SK-N-SH treated with all-trans-retinoic acid at 6 μM for 48 hours (cell line): ENCODE measurements at regions not wholly inside any gene's neighbourhood (a gene's known extent, or its start where the extent isn't known, plus 50 kb on each side); places are given as distances from the start of the nearest gene placed in this dataset.
"Not testable (repeated sequence)": the region's sequence is repeated elsewhere in the genome, so short reads cannot be mapped to it uniquely, and the experiment has no call there.

ENCODE experiments used
- ATAC-seq: fragments of 200-7000 bp; cut with Tn5 transposase; 3 replicates; pipeline ENCODE4 v1.9.1; 2020; ENCODE audit warnings: mild to moderate bottlenecking, moderate library complexity
- ARNTL ChIP-seq: fragments of 450-650 bp; formaldehyde crosslinking; IDR thresholded peaks from 2 replicates; pipeline ENCODE4 v1.5.0; 2020; ENCODE audit warnings: low read depth, mild to moderate bottlenecking, moderate library complexity, borderline replicate concordance
- BACH2 ChIP-seq: fragments of 250-450 bp; sonication (Bioruptor Pico); IDR thresholded peaks from 2 replicates; pipeline ENCODE4 v1.9.0; 2021; ENCODE audit warnings: mild to moderate bottlenecking, borderline replicate concordance
- CSDC2 ChIP-seq: fragments of 250-450 bp; sonication (Bioruptor Pico); IDR thresholded peaks from 2 replicates; pipeline ENCODE4 v1.5.0; 2020; ENCODE audit warnings: mild to moderate bottlenecking, moderate library complexity
- GLIS3 ChIP-seq: fragments of 250-450 bp; sonication (Bioruptor Pico); IDR thresholded peaks from 2 replicates; pipeline ENCODE4 v1.5.0; 2020; ENCODE audit warnings: mild to moderate bottlenecking, moderate library complexity
- OSR1 ChIP-seq: fragments of 250-450 bp; sonication (Bioruptor Pico); IDR thresholded peaks from 2 replicates; pipeline ENCODE4 v1.8.0; 2022; ENCODE audit warnings: moderate library complexity, mild to moderate bottlenecking, inconsistent platforms
- RARB ChIP-seq: fragments of 250-450 bp; sonication (Bioruptor Pico); IDR thresholded peaks from 2 replicates; pipeline ENCODE4 v1.8.0; 2021; ENCODE audit warnings: mild to moderate bottlenecking, moderate library complexity
- SNAI2 ChIP-seq: fragments of 250-450 bp; sonication (Bioruptor Pico); IDR thresholded peaks from 2 replicates; pipeline ENCODE4 v1.5.0; 2020; ENCODE audit warnings: mild to moderate bottlenecking, moderate library complexity
- TCF4 ChIP-seq: fragments of 250-450 bp; sonication (Bioruptor Pico); IDR thresholded peaks from 2 replicates; pipeline ENCODE4 v1.8.0; 2021; ENCODE audit warnings: mild to moderate bottlenecking, moderate library complexity, borderline replicate concordance
- TOX ChIP-seq: fragments of 250-450 bp; sonication (Bioruptor Pico); IDR thresholded peaks from 2 replicates; pipeline ENCODE4 v1.8.0; 2021; ENCODE audit warnings: mild to moderate bottlenecking, moderate library complexity, borderline replicate concordance
- ZC3H10 ChIP-seq: fragments of 250-450 bp; sonication (Bioruptor Pico); IDR thresholded peaks from 2 replicates; pipeline ENCODE4 v1.5.1; 2021; ENCODE audit warnings: mild to moderate bottlenecking, moderate library complexity
- ZFP30 ChIP-seq: fragments of 450-650 bp; formaldehyde crosslinking; IDR thresholded peaks from 2 replicates; pipeline ENCODE4 v1.5.0; 2022; ENCODE audit warnings: mild to moderate bottlenecking, moderate library complexity
- ZNF565 ChIP-seq: fragments of 450-650 bp; formaldehyde crosslinking; conservative IDR thresholded peaks from 2 replicates; pipeline ENCODE4 v1.5.0; 2020; ENCODE audit warnings: low read depth, mild to moderate bottlenecking, moderate library complexity
- ZNF8 ChIP-seq: fragments of 450-650 bp; formaldehyde crosslinking; IDR thresholded peaks from 2 replicates; pipeline ENCODE4 v1.5.0; 2020; ENCODE audit warnings: mild to moderate bottlenecking, moderate library complexity
- TF ChIP-seq, protein P1 (sequence below): fragments of 250-450 bp; sonication (Bioruptor Pico); IDR thresholded peaks from 2 replicates; pipeline ENCODE4 v1.5.1; 2020; ENCODE audit warnings: low read depth, mild to moderate bottlenecking, moderate library complexity
- TF ChIP-seq, protein P2 (sequence below): fragments of 250-450 bp; sonication (Bioruptor Pico); IDR thresholded peaks from 2 replicates; pipeline ENCODE4 v1.8.0; 2020; ENCODE audit warnings: mild to moderate bottlenecking, moderate library complexity, borderline replicate concordance
- TF ChIP-seq, protein P3 (sequence below): fragments of 250-450 bp; sonication (Bioruptor Pico); IDR thresholded peaks from 2 replicates; pipeline ENCODE4 v1.5.1; 2021; ENCODE audit warnings: mild to moderate bottlenecking, moderate library complexity
- TF ChIP-seq, protein P4 (sequence below): fragments of 250-450 bp; sonication (Bioruptor Pico); IDR thresholded peaks from 2 replicates; pipeline ENCODE4 v1.8.0; 2021; ENCODE audit warnings: low read depth, mild to moderate bottlenecking, moderate library complexity, borderline replicate concordance

DNA sequence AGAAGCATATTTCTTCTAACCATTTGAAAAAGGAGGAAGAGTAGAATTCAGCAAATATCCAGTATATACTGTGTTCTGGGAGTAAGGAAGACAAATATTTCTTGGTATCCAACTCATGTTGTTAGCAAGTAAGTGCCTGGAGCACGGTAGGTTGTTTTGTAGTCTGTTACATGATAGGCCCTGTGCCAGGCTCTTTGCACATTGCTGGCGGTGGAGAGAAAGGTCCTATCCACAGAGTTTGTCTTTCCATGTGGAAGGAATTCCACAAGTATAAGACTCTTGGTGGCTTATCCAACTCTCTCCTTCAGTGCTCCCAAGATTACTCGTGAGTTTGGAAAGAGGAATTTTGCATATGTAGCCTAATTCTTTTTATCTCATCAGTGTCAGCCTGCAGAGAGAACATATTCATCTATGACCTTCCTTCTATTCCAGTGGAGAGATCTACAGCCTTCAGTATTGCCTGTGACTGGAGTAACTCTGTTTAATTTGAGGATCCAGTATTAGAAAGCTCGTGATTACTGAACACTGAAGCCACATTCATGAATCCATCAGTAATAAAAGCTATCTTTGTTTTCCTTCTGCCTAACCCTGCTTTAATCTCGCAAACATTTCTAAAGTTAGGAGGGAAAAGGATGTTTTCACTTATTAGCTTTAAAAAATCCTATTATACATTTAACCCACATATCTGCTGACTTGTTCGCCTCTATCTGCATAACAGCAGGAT is 183.9 kb upstream of the CSNK1A1L start:
- no peak for TF ChIP-seq ZNF565 (CRISPR knock-in tag)
- TF ChIP-seq RARB (CRISPR knock-in tag) = no peak
- TF ChIP-seq, protein P1, sequence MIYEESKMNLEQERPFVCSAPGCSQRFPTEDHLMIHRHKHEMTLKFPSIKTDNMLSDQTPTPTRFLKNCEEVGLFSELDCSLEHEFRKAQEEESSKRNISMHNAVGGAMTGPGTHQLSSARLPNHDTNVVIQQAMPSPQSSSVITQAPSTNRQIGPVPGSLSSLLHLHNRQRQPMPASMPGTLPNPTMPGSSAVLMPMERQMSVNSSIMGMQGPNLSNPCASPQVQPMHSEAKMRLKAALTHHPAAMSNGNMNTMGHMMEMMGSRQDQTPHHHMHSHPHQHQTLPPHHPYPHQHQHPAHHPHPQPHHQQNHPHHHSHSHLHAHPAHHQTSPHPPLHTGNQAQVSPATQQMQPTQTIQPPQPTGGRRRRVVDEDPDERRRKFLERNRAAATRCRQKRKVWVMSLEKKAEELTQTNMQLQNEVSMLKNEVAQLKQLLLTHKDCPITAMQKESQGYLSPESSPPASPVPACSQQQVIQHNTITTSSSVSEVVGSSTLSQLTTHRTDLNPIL (CRISPR knock-in tag) = no peak
- TF ChIP-seq, protein P2, sequence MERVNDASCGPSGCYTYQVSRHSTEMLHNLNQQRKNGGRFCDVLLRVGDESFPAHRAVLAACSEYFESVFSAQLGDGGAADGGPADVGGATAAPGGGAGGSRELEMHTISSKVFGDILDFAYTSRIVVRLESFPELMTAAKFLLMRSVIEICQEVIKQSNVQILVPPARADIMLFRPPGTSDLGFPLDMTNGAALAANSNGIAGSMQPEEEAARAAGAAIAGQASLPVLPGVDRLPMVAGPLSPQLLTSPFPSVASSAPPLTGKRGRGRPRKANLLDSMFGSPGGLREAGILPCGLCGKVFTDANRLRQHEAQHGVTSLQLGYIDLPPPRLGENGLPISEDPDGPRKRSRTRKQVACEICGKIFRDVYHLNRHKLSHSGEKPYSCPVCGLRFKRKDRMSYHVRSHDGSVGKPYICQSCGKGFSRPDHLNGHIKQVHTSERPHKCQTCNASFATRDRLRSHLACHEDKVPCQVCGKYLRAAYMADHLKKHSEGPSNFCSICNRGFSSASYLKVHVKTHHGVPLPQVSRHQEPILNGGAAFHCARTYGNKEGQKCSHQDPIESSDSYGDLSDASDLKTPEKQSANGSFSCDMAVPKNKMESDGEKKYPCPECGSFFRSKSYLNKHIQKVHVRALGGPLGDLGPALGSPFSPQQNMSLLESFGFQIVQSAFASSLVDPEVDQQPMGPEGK (CRISPR knock-in tag) = no peak
- TF ChIP-seq GLIS3 (CRISPR knock-in tag) = no peak
- TF ChIP-seq BACH2 (CRISPR knock-in tag) = no peak
- TF ChIP-seq, protein P3, sequence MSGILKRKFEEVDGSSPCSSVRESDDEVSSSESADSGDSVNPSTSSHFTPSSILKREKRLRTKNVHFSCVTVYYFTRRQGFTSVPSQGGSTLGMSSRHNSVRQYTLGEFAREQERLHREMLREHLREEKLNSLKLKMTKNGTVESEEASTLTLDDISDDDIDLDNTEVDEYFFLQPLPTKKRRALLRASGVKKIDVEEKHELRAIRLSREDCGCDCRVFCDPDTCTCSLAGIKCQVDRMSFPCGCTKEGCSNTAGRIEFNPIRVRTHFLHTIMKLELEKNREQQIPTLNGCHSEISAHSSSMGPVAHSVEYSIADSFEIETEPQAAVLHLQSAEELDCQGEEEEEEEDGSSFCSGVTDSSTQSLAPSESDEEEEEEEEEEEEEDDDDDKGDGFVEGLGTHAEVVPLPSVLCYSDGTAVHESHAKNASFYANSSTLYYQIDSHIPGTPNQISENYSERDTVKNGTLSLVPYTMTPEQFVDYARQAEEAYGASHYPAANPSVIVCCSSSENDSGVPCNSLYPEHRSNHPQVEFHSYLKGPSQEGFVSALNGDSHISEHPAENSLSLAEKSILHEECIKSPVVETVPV (CRISPR knock-in tag) = no peak
- no peak for TF ChIP-seq ZC3H10 (CRISPR knock-in tag)
- no peak for TF ChIP-seq SNAI2 (CRISPR knock-in tag)
- no peak for TF ChIP-seq TOX

DNA sequence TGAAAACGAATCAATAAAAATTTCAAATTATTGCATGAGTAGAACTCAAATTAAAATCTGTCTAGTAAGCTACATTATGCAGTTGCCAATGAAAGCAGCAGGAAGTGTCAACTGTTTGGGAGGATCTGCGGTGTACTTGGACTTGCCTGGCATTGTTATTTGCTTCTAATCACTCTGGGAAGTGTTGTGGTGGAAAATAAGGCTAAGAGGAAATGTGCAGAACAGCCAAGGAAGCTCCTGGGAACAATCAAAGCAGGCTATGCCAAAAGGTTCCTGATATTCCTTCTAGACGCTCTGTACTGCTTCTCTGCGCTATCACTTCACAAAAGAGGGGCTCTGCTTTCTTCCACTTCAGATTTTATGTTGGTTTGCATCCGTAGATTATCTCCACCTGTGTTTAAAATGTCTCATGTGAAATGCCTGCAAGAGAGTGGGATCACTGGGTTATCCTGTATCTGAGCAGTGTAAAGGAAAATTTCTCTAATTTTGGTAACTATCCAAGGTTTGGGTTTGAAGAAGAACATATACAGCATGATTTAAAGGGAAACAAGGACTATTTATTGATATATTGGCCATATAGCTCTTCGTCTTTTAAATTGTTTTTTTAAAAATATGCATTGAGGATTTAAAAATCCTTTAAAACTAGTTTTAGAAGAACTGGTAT is 182.7 kb upstream of the CSNK1A1L start:
- TF ChIP-seq, protein P4, sequence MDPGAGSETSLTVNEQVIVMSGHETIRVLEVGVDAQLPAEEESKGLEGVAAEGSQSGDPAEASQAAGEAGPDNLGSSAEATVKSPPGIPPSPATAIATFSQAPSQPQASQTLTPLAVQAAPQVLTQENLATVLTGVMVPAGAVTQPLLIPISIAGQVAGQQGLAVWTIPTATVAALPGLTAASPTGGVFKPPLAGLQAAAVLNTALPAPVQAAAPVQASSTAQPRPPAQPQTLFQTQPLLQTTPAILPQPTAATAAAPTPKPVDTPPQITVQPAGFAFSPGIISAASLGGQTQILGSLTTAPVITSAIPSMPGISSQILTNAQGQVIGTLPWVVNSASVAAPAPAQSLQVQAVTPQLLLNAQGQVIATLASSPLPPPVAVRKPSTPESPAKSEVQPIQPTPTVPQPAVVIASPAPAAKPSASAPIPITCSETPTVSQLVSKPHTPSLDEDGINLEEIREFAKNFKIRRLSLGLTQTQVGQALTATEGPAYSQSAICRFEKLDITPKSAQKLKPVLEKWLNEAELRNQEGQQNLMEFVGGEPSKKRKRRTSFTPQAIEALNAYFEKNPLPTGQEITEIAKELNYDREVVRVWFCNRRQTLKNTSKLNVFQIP (CRISPR knock-in tag) = no peak
- TF ChIP-seq ZFP30 (CRISPR knock-in tag) = no peak
- TF ChIP-seq CSDC2 (CRISPR knock-in tag) = no peak
- no peak for TF ChIP-seq ZNF8
- TF ChIP-seq SNAI2 (CRISPR knock-in tag) = no peak
- no peak for TF ChIP-seq OSR1 (CRISPR knock-in tag)
- TF ChIP-seq, protein P3 (CRISPR knock-in tag) = no peak
- no peak for TF ChIP-seq BACH2 (CRISPR knock-in tag)
- ATAC-seq = no peak

More for the DNA sequence above, 183.9 kb upstream of the CSNK1A1L start:
- no peak for ATAC-seq

DNA sequence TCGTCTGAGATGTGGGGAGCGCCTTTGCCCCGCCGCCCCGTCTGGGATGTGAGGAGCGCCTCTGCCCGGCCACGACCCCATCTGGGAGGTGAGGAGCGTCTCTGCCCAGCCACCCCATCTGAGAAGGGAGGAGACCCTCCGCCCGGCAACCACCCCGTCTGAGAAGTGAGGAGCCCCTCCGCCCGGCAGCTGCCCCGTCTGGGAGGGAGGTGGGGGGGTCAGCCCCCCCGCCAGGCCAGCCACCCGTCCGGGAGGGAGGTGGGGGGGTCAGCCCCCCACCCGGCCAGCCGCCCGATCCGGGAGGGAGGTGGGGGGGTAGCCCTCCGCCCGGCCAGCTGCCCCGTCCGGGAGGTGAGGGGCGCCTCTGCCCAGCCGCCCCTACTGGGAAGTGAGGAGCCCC is 174.8 kb upstream of the CSNK1A1L start:
- ATAC-seq = not testable (repeated sequence)

DNA sequence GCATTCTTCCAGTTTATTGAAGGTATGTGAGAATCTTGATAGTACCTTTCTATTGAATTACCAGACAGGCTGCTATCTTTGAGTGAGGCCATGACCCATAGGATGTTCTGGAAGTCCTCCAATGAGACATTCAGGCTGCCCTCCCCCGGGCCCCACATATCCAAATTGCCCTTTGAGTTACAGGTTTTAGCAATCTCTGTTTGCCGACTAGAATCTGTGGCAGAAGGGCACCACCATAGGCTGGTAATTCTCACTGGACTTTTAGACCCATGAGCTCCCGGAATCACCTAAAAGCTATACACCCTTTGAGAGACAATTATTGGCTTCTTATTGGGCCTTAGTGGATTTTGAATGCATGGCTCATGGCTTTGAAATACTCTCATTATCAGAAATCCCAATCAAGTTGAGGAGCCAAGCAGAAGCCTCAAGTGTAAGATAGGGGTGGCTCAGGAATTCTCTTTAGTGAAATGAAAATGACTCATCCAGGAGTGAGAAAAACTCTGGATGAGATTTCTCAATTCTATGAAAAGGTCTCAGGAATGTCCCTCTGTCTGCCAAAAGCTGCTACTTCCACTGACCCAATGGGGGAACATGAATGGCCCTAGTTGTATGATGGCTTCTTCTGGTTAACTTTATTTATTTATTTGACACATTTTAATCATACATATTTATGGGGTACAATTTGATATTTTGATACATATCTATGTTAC is 172.1 kb upstream of the CSNK1A1L start:
- TF ChIP-seq GLIS3 (CRISPR knock-in tag) (no peak), TCF4 (CRISPR knock-in tag) (no peak), ARNTL (no peak)
- TF ChIP-seq, protein P4 (CRISPR knock-in tag) = no peak
- TF ChIP-seq, all 23 proteins: peak for 0
- ATAC-seq = no peak
